Thyroid gland (tissue), 4 donors: ENCODE measurements at regions not wholly inside any gene's neighbourhood (a gene's known extent, or its start where the extent isn't known, plus 50 kb on each side); places are given as distances from the start of the nearest gene placed in this dataset.

Experiments
- DNase-seq, 2 donors: peaks; one replicate each; pipeline ENCODE4 v3.0.0-alpha.2; 2019
- H3K27ac ChIP-seq, 3 donors: fragments of 200-600 bp; sonication (generic); 1 replicate in 2 of 3; 2 replicates in 1 of 3; pipeline ENCODE4 v1.5.1; 2016 to 2019; ENCODE audit warnings: mild to moderate bottlenecking in 1 of 3, moderate library complexity in 1 of 3
- H3K27me3 ChIP-seq: fragments of 200-600 bp; sonication (generic); one replicate; pipeline ENCODE4 v1.5.1; 2019
- H3K36me3 ChIP-seq, 2 donors: fragments of 200-600 bp; sonication (generic); one replicate each; pipeline ENCODE4 v1.5.1; 2016 to 2019
- H3K4me1 ChIP-seq, 2 donors: fragments of 200-600 bp; sonication (generic); one replicate each; pipeline ENCODE4 v1.5.1; 2017 to 2019
- H3K4me3 ChIP-seq, 3 donors: fragments of 200-600 bp; sonication (generic); replicated peaks in 1 of 3; 1 replicate in 2 of 3; 2 replicates in 1 of 3; pipeline ENCODE4 v1.5.1; 2016; ENCODE audit warnings: mild to moderate bottlenecking in 1 of 3
- H3K9me3 ChIP-seq: fragments of 200-600 bp; sonication (generic); one replicate; pipeline ENCODE4 v1.5.1; 2017
- POLR2A ChIP-seq, 2 donors: fragments of 450-650 bp; IDR thresholded peaks; one replicate each; pipeline ENCODE4 v1.6.1; 2017; ENCODE audit warnings: antibody characterized with exemption in 2 of 2, mild to moderate bottlenecking in 2 of 2, moderate library complexity in 1 of 2
- WGBS, 2 donors: methylation state at CpG; one replicate each; pipeline ENCODE4 v1.1.5; 2017; 5-methylcytosine and 5-hydroxymethylcytosine counted together
- intact Hi-C: fragments of 100-400 bp; cut with DNase I; formaldehyde crosslinking; loops from one replicate; pipeline ENCODE4 v1.15.1; 2023
- TF ChIP-seq, protein P1 (sequence below), 6 experiments: fragments of 200-600 bp in 3 of 6; fragments of 450-650 bp in 3 of 6; sonication (generic) in 3 of 6; IDR thresholded peaks; one replicate each; pipeline ENCODE4 v1.5.1; 2016 to 2019; ENCODE audit warnings: antibody characterized with exemption in 6 of 6, mild to moderate bottlenecking in 2 of 6, inconsistent platforms in 1 of 6, moderate library complexity in 1 of 6

DNA sequence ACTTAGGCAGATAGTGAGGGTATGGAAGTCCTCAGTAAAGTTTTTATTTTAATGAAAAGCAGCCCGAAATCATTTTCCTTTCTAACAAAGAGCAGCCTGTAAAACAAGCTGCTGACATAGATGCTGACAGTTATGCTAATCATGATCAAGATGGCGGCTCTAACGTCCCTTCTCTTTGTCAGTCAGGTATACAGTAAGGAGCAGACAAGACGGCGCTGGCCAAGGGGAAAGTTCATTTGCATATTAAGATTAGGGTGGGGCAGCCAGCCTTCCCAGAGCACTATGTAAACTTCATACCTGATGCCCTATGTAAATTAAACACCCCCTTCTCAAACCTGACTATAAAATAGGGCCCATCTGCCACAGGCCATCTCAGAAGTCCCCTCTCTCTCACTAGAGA lies 76.9 kb downstream of the MAGEB10 start:
- H3K27ac ChIP-seq: no peak overlapping the region
- no peaks in the 10 kb centered on the region for H3K27me3 ChIP-seq
- no peak for TF ChIP-seq POLR2A (IDR thresholded peaks at IDR 0.05)
- TF ChIP-seq, protein P1, sequence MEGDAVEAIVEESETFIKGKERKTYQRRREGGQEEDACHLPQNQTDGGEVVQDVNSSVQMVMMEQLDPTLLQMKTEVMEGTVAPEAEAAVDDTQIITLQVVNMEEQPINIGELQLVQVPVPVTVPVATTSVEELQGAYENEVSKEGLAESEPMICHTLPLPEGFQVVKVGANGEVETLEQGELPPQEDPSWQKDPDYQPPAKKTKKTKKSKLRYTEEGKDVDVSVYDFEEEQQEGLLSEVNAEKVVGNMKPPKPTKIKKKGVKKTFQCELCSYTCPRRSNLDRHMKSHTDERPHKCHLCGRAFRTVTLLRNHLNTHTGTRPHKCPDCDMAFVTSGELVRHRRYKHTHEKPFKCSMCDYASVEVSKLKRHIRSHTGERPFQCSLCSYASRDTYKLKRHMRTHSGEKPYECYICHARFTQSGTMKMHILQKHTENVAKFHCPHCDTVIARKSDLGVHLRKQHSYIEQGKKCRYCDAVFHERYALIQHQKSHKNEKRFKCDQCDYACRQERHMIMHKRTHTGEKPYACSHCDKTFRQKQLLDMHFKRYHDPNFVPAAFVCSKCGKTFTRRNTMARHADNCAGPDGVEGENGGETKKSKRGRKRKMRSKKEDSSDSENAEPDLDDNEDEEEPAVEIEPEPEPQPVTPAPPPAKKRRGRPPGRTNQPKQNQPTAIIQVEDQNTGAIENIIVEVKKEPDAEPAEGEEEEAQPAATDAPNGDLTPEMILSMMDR (IDR thresholded peaks at IDR 0.05): no peak
- H3K4me3 ChIP-seq: no peak overlapping the region
- no peaks in the 10 kb centered on the region for H3K36me3 ChIP-seq
- intact Hi-C loops: no loop called here
- DNase-seq: no peak
- WGBS, 2 donors: 68 to 72% methylated on average over 5 of the region's 5 CpGs
- no peaks in the 10 kb centered on the region for H3K9me3 ChIP-seq
- no peaks in the 10 kb centered on the region for H3K4me1 ChIP-seq

DNA sequence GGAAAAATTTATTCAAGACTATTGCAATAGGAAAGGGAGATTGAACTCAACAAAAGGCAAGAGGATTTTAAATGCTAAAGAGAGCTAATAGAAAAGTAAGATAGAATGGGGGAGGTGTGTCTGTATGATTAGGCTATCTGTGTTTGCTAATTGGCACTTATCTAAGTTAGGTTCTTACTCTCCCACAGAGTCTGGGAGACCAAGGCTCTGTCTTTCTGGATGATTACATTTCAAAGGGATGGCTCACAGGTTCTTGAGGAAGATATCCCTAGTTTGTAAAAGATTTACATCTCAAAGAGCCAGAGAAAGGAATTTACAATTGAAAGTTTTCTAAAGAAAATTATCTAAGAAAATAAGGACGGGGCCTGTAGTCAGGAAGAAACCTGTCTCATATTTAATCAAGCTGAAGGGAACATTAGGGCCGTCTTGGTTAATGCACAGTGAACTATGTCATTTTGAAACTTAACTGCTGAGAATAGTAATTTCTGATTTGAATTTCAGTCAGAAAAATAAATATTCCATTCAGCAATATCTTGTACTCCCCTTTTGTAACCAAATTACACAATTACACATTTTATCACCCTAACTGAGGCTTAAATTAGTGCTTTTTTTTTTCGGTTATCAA lies 75.8 kb downstream of the MAGEB10 start:
- TF ChIP-seq POLR2A (IDR thresholded peaks at IDR 0.05): no peak
- TF ChIP-seq, protein P1 (IDR thresholded peaks at IDR 0.05): no peak
- H3K4me3 ChIP-seq: no peak overlapping the region
- H3K4me1 ChIP-seq: no peaks in the 10 kb centered on the region
- H3K36me3 ChIP-seq: no peaks in the 10 kb centered on the region
- intact Hi-C loops: no loop called here
- no peaks in the 10 kb centered on the region for H3K27me3 ChIP-seq
- WGBS, 2 donors: 77 to 81% methylated on average over 3 of the region's 3 CpGs
- no peak for DNase-seq
- no peak overlapping the region for H3K27ac ChIP-seq
- H3K9me3 ChIP-seq: no peaks in the 10 kb centered on the region

DNA sequence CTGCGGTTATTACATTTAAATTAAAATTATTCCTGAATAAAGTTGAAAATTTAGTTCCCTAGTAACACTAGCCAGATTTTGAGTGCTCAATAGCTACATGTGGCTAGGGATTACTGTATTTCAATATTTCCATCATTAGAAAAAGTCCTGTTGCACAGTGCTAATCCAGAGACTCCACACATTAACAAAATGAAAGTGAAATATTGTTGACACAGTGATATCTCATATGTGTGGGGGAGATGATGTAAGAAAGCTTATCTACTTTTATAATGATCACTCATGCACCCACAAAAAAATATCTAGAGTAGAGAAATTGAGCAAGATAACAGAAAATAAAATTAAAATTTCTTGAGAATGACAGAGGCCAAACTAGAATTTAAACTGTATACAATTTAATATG lies 74.9 kb downstream of the MAGEB10 start:
- no peak overlapping the region for H3K4me3 ChIP-seq
- H3K4me1 ChIP-seq: no peaks in the 10 kb centered on the region
- no peak for DNase-seq
- H3K9me3 ChIP-seq: no peaks in the 10 kb centered on the region
- TF ChIP-seq, protein P1 (IDR thresholded peaks at IDR 0.05): no peak
- TF ChIP-seq POLR2A (IDR thresholded peaks at IDR 0.05): no peak
- 100% methylated on average over 1 of the region's 1 CpG for WGBS, 2 donors
- no peak overlapping the region for H3K27ac ChIP-seq
- H3K27me3 ChIP-seq: no peaks in the 10 kb centered on the region
- H3K36me3 ChIP-seq: no peaks in the 10 kb centered on the region
- intact Hi-C loops: no loop called here

DNA sequence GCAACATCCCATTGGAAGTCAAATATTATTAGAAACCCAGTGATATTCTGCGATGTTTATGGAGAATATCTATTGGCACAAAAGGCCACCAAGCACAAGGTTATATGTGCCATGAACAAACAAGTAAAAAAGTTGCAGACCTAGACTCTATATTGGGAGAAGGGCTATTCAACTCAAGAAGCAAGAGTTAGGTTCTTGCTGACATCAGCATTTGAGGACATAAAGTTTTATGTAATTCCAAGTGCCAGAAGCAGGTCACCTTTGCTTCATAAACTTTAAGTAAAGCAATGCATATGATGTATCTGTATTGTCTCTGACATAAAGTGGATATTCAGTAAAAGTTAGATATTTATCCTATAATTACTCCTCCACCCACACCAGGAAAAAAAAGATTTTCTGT lies 71.1 kb downstream of the MAGEB10 start:
- Histone ChIP-seq H3K4me3 (no peak overlapping the region), H3K27me3 (no peaks in the 10 kb centered on the region), H3K9me3 (no peaks in the 10 kb centered on the region), H3K36me3 (no peaks in the 10 kb centered on the region), H3K4me1 (no peaks in the 10 kb centered on the region), H3K27ac (no peak overlapping the region)
- DNase-seq: no peak
- TF ChIP-seq, protein P1 (IDR thresholded peaks at IDR 0.05): no peak
- TF ChIP-seq POLR2A (IDR thresholded peaks at IDR 0.05): no peak
- 76 to 83% methylated on average over 1 of the region's 1 CpG for WGBS, 2 donors
- intact Hi-C loops: no loop called here
